Neural cell (in vitro differentiated cells): ENCODE measurements at regions not wholly inside any gene's neighbourhood (a gene's known extent, or its start where the extent isn't known, plus 50 kb on each side); places are given as distances from the start of the nearest gene placed in this dataset.

ENCODE experiments used
- H2AFZ ChIP-seq: fragments of 200-600, 300-800 bp; sonication (generic), shearing (Covaris generic); 2 replicates; pipeline ENCODE4 v1.6.0; 2014; ENCODE audit warnings: low read depth, mild to moderate bottlenecking, antibody characterized with exemption, low read length, moderate library complexity
- H3F3A ChIP-seq: fragments of 200-600 bp; shearing (Covaris generic); 2 replicates; pipeline ENCODE4 v1.6.1; 2016; ENCODE audit warnings: mild to moderate bottlenecking, moderate library complexity, mixed read lengths, antibody characterized with exemption, low read length; ENCODE audit not compliant: insufficient read depth, poor library complexity, severe bottlenecking
- H3K27ac ChIP-seq: fragments of 200-600, 300-800 bp; sonication (generic), shearing (Covaris generic); 2 replicates; pipeline ENCODE4 v1.5.1; 2014; ENCODE audit warnings: mild to moderate bottlenecking, low read length, moderate library complexity
- H3K27me3 ChIP-seq: fragments of 300-800, 200-600 bp; sonication (generic), shearing (Covaris generic); 2 replicates; pipeline ENCODE4 v1.6.0; 2014; ENCODE audit warnings: mild to moderate bottlenecking, low read depth, low read length, moderate library complexity; ENCODE audit not compliant: insufficient read depth
- H3K36me3 ChIP-seq: fragments of 300-800, 200-600 bp; sonication (generic), shearing (Covaris generic); 2 replicates; pipeline ENCODE4 v1.5.1; 2014; ENCODE audit warnings: mild to moderate bottlenecking, antibody characterized with exemption, low read length, moderate library complexity; ENCODE audit not compliant: insufficient read depth
- H3K4me2 ChIP-seq: fragments of 300-800, 200-600 bp; sonication (generic), shearing (Covaris generic); 2 replicates; pipeline ENCODE4 v1.6.0; 2014; ENCODE audit warnings: mild to moderate bottlenecking, low read length
- H3K4me3 ChIP-seq: fragments of 300-800, 200-600 bp; sonication (generic), shearing (Covaris generic); 2 replicates; pipeline ENCODE4 v1.5.1; 2014; ENCODE audit warnings: mild to moderate bottlenecking, low read length, moderate library complexity
- H3K79me2 ChIP-seq: fragments of 200-600 bp; shearing (Covaris generic); replicated peaks from 2 replicates; pipeline ENCODE4 v1.6.0; 2014; ENCODE audit warnings: mild to moderate bottlenecking, low read length, moderate library complexity; ENCODE audit not compliant: insufficient read depth
- H3K9ac ChIP-seq: fragments of 300-800, 200-600 bp; sonication (generic), shearing (Covaris generic); 2 replicates; pipeline ENCODE4 v1.6.1; 2016; ENCODE audit warnings: mild to moderate bottlenecking, low read length, mixed read lengths
- H3K9me2 ChIP-seq: fragments of 200-600 bp; shearing (Covaris generic); 2 replicates; pipeline ENCODE4 v1.6.1; 2016; ENCODE audit warnings: mild to moderate bottlenecking, low read length, mixed read lengths; ENCODE audit not compliant: insufficient read depth
- H3K9me3 ChIP-seq: fragments of 200-600, 300-800 bp; sonication (generic), shearing (Covaris generic); 2 replicates; pipeline ENCODE4 v1.6.1; 2016; ENCODE audit warnings: mild to moderate bottlenecking, mixed run types, low read length, moderate library complexity, mixed read lengths
- H4K20me1 ChIP-seq: fragments of 200-600 bp; shearing (Covaris generic); 2 replicates; pipeline ENCODE4 v1.6.1; 2016; ENCODE audit warnings: mild to moderate bottlenecking, mixed run types; ENCODE audit not compliant: insufficient read depth
- CTCF ChIP-seq: fragments of 450-650 bp; IDR thresholded peaks from 2 replicates; pipeline ENCODE4 v1.5.1; 2014; ENCODE audit warnings: antibody characterized with exemption, mild to moderate bottlenecking, moderate library complexity; ENCODE audit not compliant: poor library complexity, severe bottlenecking
- EP300 ChIP-seq: fragments of 450-650 bp; conservative IDR thresholded peaks from 2 replicates; pipeline ENCODE4 v1.6.1; 2014; ENCODE audit warnings: antibody characterized with exemption, mild to moderate bottlenecking, moderate library complexity; ENCODE audit not compliant: poor library complexity, severe bottlenecking
- EZH2 ChIP-seq: fragments of 200-600, 300-800 bp; shearing (Covaris generic), sonication (generic); IDR thresholded peaks from 2 replicates; pipeline ENCODE4 v1.6.1; 2014; ENCODE audit warnings: antibody characterized with exemption, low read length, borderline replicate concordance, mild to moderate bottlenecking; ENCODE audit not compliant: insufficient read depth, poor library complexity, severe bottlenecking
- MXI1 ChIP-seq: fragments of 450-650 bp; conservative IDR thresholded peaks from 2 replicates; pipeline ENCODE4 v1.6.1; 2014; ENCODE audit warnings: antibody characterized with exemption, mild to moderate bottlenecking; ENCODE audit not compliant: poor library complexity, severe bottlenecking
- POLR2AphosphoS5 ChIP-seq: IDR thresholded peaks from 2 replicates; pipeline ENCODE4 v1.6.1; 2012
- RAD21 ChIP-seq: fragments of 450-650 bp; conservative IDR thresholded peaks from 2 replicates; pipeline ENCODE4 v1.6.1; 2014; ENCODE audit warnings: antibody characterized with exemption, mild to moderate bottlenecking, moderate library complexity
- SMC3 ChIP-seq: fragments of 450-650 bp; conservative IDR thresholded peaks from 2 replicates; pipeline ENCODE4 v1.6.1; 2014; ENCODE audit warnings: antibody characterized with exemption, mild to moderate bottlenecking, moderate library complexity; ENCODE audit not compliant: poor library complexity
- TAF1 ChIP-seq: IDR thresholded peaks from 2 replicates; pipeline ENCODE4 v1.6.1; 2012; ENCODE audit warnings: low read depth

- no peak overlapping the region for H3K4me2 ChIP-seq
- no peak overlapping the region for H3K4me3 ChIP-seq
- no peak for TF ChIP-seq MXI1
- TF ChIP-seq EP300 = no peak
- no peak for TF ChIP-seq POLR2AphosphoS5
- no peak for TF ChIP-seq RAD21
- TF ChIP-seq SMC3 = no peak
- TF ChIP-seq EZH2 = no peak
- H4K20me1 ChIP-seq = no peaks in the 10 kb centered on the region
- H3K36me3 ChIP-seq = no peaks in the 10 kb centered on the region
- no peaks in the 10 kb centered on the region for H3K9me3 ChIP-seq
- H3K27ac ChIP-seq = no peak overlapping the region
- no peaks in the 10 kb centered on the region for H3F3A ChIP-seq
- no peak overlapping the region for H2AFZ ChIP-seq
- H3K79me2 ChIP-seq = no peaks in the 10 kb centered on the region
- H3K9ac ChIP-seq = no peak overlapping the region
- no peaks in the 10 kb centered on the region for H3K27me3 ChIP-seq
- no peaks in the 10 kb centered on the region for H3K9me2 ChIP-seq
Measured at GRCh38 chr11:86177302-86177701, 67.3 kb upstream of the EED start.

GRCh38 chr11:86176165-86176884 lies 68.2 kb upstream of the EED start:
- H3K4me2 ChIP-seq = no peak overlapping the region

GRCh38 chr11:86175626-86176025 lies 68.9 kb upstream of the EED start:
- no peaks in the 10 kb centered on the region for H4K20me1 ChIP-seq
- H3K27ac ChIP-seq = no peak overlapping the region
- H2AFZ ChIP-seq = no peak overlapping the region
- no peaks in the 10 kb centered on the region for H3K36me3 ChIP-seq
- no peaks in the 10 kb centered on the region for H3K9me3 ChIP-seq
- H3K4me3 ChIP-seq = no peak overlapping the region
- TF ChIP-seq EZH2 (no peak), MXI1 (no peak)
- H3K4me2 ChIP-seq = no peak overlapping the region
- no peaks in the 10 kb centered on the region for H3K27me3 ChIP-seq
- no peak overlapping the region for H3K9ac ChIP-seq
- no peaks in the 10 kb centered on the region for H3K79me2 ChIP-seq
- H3K9me2 ChIP-seq = no peaks in the 10 kb centered on the region
- H3F3A ChIP-seq = no peaks in the 10 kb centered on the region

More at GRCh38 chr11:86176165-86176884, 68.2 kb upstream of the EED start:
- no peak overlapping the region for H2AFZ ChIP-seq
- no peak overlapping the region for H3K9ac ChIP-seq
- no peaks in the 10 kb centered on the region for H3K9me3 ChIP-seq
- H3K79me2 ChIP-seq = no peaks in the 10 kb centered on the region
- no peak overlapping the region for H3K4me3 ChIP-seq
- no peaks in the 10 kb centered on the region for H4K20me1 ChIP-seq
- no peaks in the 10 kb centered on the region for H3K9me2 ChIP-seq
- no peak overlapping the region for H3K27ac ChIP-seq
- no peaks in the 10 kb centered on the region for H3K36me3 ChIP-seq
- TF ChIP-seq TAF1 (no peak), MXI1 (no peak)
- H3K27me3 ChIP-seq = no peaks in the 10 kb centered on the region
- no peaks in the 10 kb centered on the region for H3F3A ChIP-seq

- H3K27ac ChIP-seq = no peak overlapping the region
- no peak overlapping the region for H3K9ac ChIP-seq
- H3K4me3 ChIP-seq = no peak overlapping the region
- no peaks in the 10 kb centered on the region for H3K79me2 ChIP-seq
- no peaks in the 10 kb centered on the region for H3K27me3 ChIP-seq
- H3F3A ChIP-seq = no peaks in the 10 kb centered on the region
- H4K20me1 ChIP-seq = no peaks in the 10 kb centered on the region
- H2AFZ ChIP-seq = no peak overlapping the region
- H3K4me2 ChIP-seq = no peak overlapping the region
- H3K36me3 ChIP-seq = no peaks in the 10 kb centered on the region
- no peak for TF ChIP-seq RAD21
- TF ChIP-seq EP300 = no peak
- TF ChIP-seq CTCF = no peak
- no peaks in the 10 kb centered on the region for H3K9me3 ChIP-seq
- no peaks in the 10 kb centered on the region for H3K9me2 ChIP-seq
Measured at GRCh38 chr11:86175191-86175590, 69.4 kb upstream of the EED start.
